Right lobe of liver (tissue), 4 donors: ENCODE measurements at regions not wholly inside any gene's neighbourhood (a gene's known extent, or its start where the extent isn't known, plus 50 kb on each side); places are given as distances from the start of the nearest gene placed in this dataset.

ENCODE experiments used
- POLR2A ChIP-seq: fragments of 450-650 bp; IDR thresholded peaks from one replicate; pipeline ENCODE4 v1.6.1; 2017; ENCODE audit warnings: antibody characterized with exemption, mild to moderate bottlenecking
- TF ChIP-seq, protein P1 (sequence below), 4 donors: fragments of 200-600 bp in 3 of 4; fragments of 450-650 bp in 1 of 4; IDR thresholded peaks; one replicate each; pipeline versions ENCODE4 v1.5.1 to v1.8.0; 2016 to 2022; ENCODE audit warnings: antibody characterized with exemption in 4 of 4, mild to moderate bottlenecking in 2 of 4
- donor health status: DM: no; HTN: no; CAD: no.
- donor health status: DM: no; HTN: no; CAD: no.
- donor health status: DM: no; HTN: yes; CAD: no.

- TF ChIP-seq, protein P1, sequence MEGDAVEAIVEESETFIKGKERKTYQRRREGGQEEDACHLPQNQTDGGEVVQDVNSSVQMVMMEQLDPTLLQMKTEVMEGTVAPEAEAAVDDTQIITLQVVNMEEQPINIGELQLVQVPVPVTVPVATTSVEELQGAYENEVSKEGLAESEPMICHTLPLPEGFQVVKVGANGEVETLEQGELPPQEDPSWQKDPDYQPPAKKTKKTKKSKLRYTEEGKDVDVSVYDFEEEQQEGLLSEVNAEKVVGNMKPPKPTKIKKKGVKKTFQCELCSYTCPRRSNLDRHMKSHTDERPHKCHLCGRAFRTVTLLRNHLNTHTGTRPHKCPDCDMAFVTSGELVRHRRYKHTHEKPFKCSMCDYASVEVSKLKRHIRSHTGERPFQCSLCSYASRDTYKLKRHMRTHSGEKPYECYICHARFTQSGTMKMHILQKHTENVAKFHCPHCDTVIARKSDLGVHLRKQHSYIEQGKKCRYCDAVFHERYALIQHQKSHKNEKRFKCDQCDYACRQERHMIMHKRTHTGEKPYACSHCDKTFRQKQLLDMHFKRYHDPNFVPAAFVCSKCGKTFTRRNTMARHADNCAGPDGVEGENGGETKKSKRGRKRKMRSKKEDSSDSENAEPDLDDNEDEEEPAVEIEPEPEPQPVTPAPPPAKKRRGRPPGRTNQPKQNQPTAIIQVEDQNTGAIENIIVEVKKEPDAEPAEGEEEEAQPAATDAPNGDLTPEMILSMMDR (IDR thresholded peaks at IDR 0.05) = no peak
- TF ChIP-seq POLR2A = no peak
These were observed 55.9 kb upstream of the BARX2 start for GRCh38 chr11:129319751-129320150.
